ENCODE measurements at regions not wholly inside any gene's neighbourhood (a gene's known extent, or its start where the extent isn't known, plus 50 kb on each side); places are given as distances from the start of the nearest gene placed in this dataset.

GRCh38 chr12:66898700-66899469 lies 220.0 kb upstream of the GRIP1 start:
- Histone ChIP-seq H3K18ac (ENCODE audit: low read depth in 1 of 2, low read length in 2 of 2) (no peak overlapping the region), H3K23ac (ENCODE audit: low read length in 2 of 2) (no peak overlapping the region), H2BK120ac (ENCODE audit: low read depth, low read length) (no peak overlapping the region), H3K27me3 (ENCODE audit: control insufficient read depth in 1 of 2, insufficient read depth in 1 of 2, low read length in 2 of 2) (peaks cover 0 to 6% of the 10 kb centered on the region in 2 experiments), H3K4ac (ENCODE audit: low read depth in 1 of 2, low read length in 2 of 2) (no peak overlapping the region), H3K4me3 (ENCODE audit: insufficient read depth in 1 of 2, low read depth in 1 of 2, low read length in 2 of 2) (no peak overlapping the region), H3K4me1 (ENCODE audit: control insufficient read depth, insufficient read depth, low read depth, low read length) (no peaks in the 10 kb centered on the region), H4K91ac (ENCODE audit: low read length) (no peak overlapping the region), H3K4me2 (ENCODE audit: low read length, poor library complexity, severe bottlenecking) (no peak overlapping the region), H2BK5ac (ENCODE audit: low read depth, low read length, poor library complexity, severe bottlenecking) (no peak overlapping the region), H3K27ac (ENCODE audit: low read length, poor library complexity, severe bottlenecking) (no peak overlapping the region), H3K9ac (ENCODE audit: low read length) (no peak overlapping the region), H2BK12ac (ENCODE audit: low read length in 2 of 2) (no peak overlapping the region), H2AFZ (ENCODE audit: low read depth, low read length) (no peak overlapping the region), H2AK5ac (ENCODE audit: low read length, severe bottlenecking) (no peak overlapping the region), H3K9me3 (ENCODE audit: control insufficient read depth, low read length) (no peaks in the 10 kb centered on the region), H2BK15ac (ENCODE audit: low read depth, poor library complexity, severe bottlenecking) (no peak overlapping the region), H3K36me3 (ENCODE audit: control insufficient read depth in 1 of 2, insufficient read depth in 2 of 2, low read depth in 1 of 2, low read length in 2 of 2) (no peaks in the 10 kb centered on the region), H3K14ac (ENCODE audit: low read length in 2 of 2) (no peak overlapping the region), H3K79me1 (replicated peaks; ENCODE audit: low read length, poor library complexity, severe bottlenecking) (no peaks in the 10 kb centered on the region), H4K8ac (ENCODE audit: low read length) (no peak overlapping the region)
- DNase-seq, result no peak
- 87% methylated on average over 2 of the region's 3 CpGs for WGBS

- Histone ChIP-seq H2AFZ (ENCODE audit: low read depth, low read length) (no peak overlapping the region), H2AK5ac (ENCODE audit: low read length, severe bottlenecking) (no peak overlapping the region), H2BK12ac (ENCODE audit: low read length in 2 of 2) (no peak overlapping the region), H3K14ac (ENCODE audit: low read length in 2 of 2) (no peak overlapping the region), H3K79me1 (replicated peaks; ENCODE audit: low read length, poor library complexity, severe bottlenecking) (no peaks in the 10 kb centered on the region), H3K4ac (ENCODE audit: low read depth in 1 of 2, low read length in 2 of 2) (no peak overlapping the region), H3K9ac (ENCODE audit: low read length) (no peak overlapping the region), H3K27me3 (ENCODE audit: control insufficient read depth in 1 of 2, insufficient read depth in 1 of 2, low read length in 2 of 2) (peaks cover 0 to 6% of the 10 kb centered on the region in 2 experiments), H3K36me3 (ENCODE audit: control insufficient read depth in 1 of 2, insufficient read depth in 2 of 2, low read depth in 1 of 2, low read length in 2 of 2) (no peaks in the 10 kb centered on the region), H4K91ac (ENCODE audit: low read length) (no peak overlapping the region), H3K4me2 (ENCODE audit: low read length, poor library complexity, severe bottlenecking) (no peak overlapping the region), H3K23ac (ENCODE audit: low read length in 2 of 2) (no peak overlapping the region), H3K18ac (ENCODE audit: low read depth in 1 of 2, low read length in 2 of 2) (no peak overlapping the region), H3K4me1 (ENCODE audit: control insufficient read depth, insufficient read depth, low read depth, low read length) (no peaks in the 10 kb centered on the region), H4K8ac (ENCODE audit: low read length) (no peak overlapping the region), H2BK15ac (ENCODE audit: low read depth, poor library complexity, severe bottlenecking) (no peak overlapping the region), H2BK5ac (ENCODE audit: low read depth, low read length, poor library complexity, severe bottlenecking) (no peak overlapping the region), H3K27ac (ENCODE audit: low read length, poor library complexity, severe bottlenecking) (no peak overlapping the region), H3K9me3 (ENCODE audit: control insufficient read depth, low read length) (no peaks in the 10 kb centered on the region), H2BK120ac (ENCODE audit: low read depth, low read length) (no peak overlapping the region), H3K4me3 (ENCODE audit: insufficient read depth in 1 of 2, low read depth in 1 of 2, low read length in 2 of 2) (no peak overlapping the region)
- no peak for DNase-seq
Observed at GRCh38 chr12:66899588-66899987, 220.7 kb upstream of the GRIP1 start.

- H2BK12ac ChIP-seq (ENCODE audit: low read length in 2 of 2), result no peak overlapping the region
- H3K4me3 ChIP-seq (ENCODE audit: insufficient read depth in 1 of 2, low read depth in 1 of 2, low read length in 2 of 2), result no peak overlapping the region
- H3K27me3 ChIP-seq (ENCODE audit: control insufficient read depth in 1 of 2, insufficient read depth in 1 of 2, low read length in 2 of 2), result peaks cover 0 to 6% of the 10 kb centered on the region in 2 experiments
- H3K27ac ChIP-seq (ENCODE audit: low read length, poor library complexity, severe bottlenecking), result no peak overlapping the region
- no peaks in the 10 kb centered on the region for H3K79me1 ChIP-seq (replicated peaks; ENCODE audit: low read length, poor library complexity, severe bottlenecking)
- no peak overlapping the region for H2BK120ac ChIP-seq (ENCODE audit: low read depth, low read length)
- H4K8ac ChIP-seq (ENCODE audit: low read length), result no peak overlapping the region
- no peak overlapping the region for H3K14ac ChIP-seq (ENCODE audit: low read length in 2 of 2)
- no peaks in the 10 kb centered on the region for H3K36me3 ChIP-seq (ENCODE audit: control insufficient read depth in 1 of 2, insufficient read depth in 2 of 2, low read depth in 1 of 2, low read length in 2 of 2)
- 88% methylated on average over 1 of the region's 2 CpGs for WGBS
- no peak overlapping the region for H3K23ac ChIP-seq (ENCODE audit: low read length in 2 of 2)
- no peak for DNase-seq
- no peak overlapping the region for H3K4ac ChIP-seq (ENCODE audit: low read depth in 1 of 2, low read length in 2 of 2)
- H4K91ac ChIP-seq (ENCODE audit: low read length), result no peak overlapping the region
- no peak overlapping the region for H3K18ac ChIP-seq (ENCODE audit: low read depth in 1 of 2, low read length in 2 of 2)
- no peak overlapping the region for H3K4me2 ChIP-seq (ENCODE audit: low read length, poor library complexity, severe bottlenecking)
- no peaks in the 10 kb centered on the region for H3K9me3 ChIP-seq (ENCODE audit: control insufficient read depth, low read length)
- no peaks in the 10 kb centered on the region for H3K4me1 ChIP-seq (ENCODE audit: control insufficient read depth, insufficient read depth, low read depth, low read length)
- H2AK5ac ChIP-seq (ENCODE audit: low read length, severe bottlenecking), result no peak overlapping the region
- H3K9ac ChIP-seq (ENCODE audit: low read length), result no peak overlapping the region
- no peak overlapping the region for H2BK5ac ChIP-seq (ENCODE audit: low read depth, low read length, poor library complexity, severe bottlenecking)
- no peak overlapping the region for H2AFZ ChIP-seq (ENCODE audit: low read depth, low read length)
- no peak overlapping the region for H2BK15ac ChIP-seq (ENCODE audit: low read depth, poor library complexity, severe bottlenecking)
Observed at GRCh38 chr12:66900616-66901015, 221.7 kb upstream of the GRIP1 start.

GRCh38 chr12:66901138-66901932 lies 222.5 kb upstream of the GRIP1 start:
- no peak for DNase-seq

More at GRCh38 chr12:66901138-66901932, 222.5 kb upstream of the GRIP1 start:
- no peaks in the 10 kb centered on the region for H3K79me1 ChIP-seq (replicated peaks; ENCODE audit: low read length, poor library complexity, severe bottlenecking)
- H3K9ac ChIP-seq (ENCODE audit: low read length), result no peak overlapping the region
- no peak overlapping the region for H3K18ac ChIP-seq (ENCODE audit: low read depth in 1 of 2, low read length in 2 of 2)
- no peak overlapping the region for H2BK5ac ChIP-seq (ENCODE audit: low read depth, low read length, poor library complexity, severe bottlenecking)
- no peak overlapping the region for H2BK15ac ChIP-seq (ENCODE audit: low read depth, poor library complexity, severe bottlenecking)
- no peaks in the 10 kb centered on the region for H3K9me3 ChIP-seq (ENCODE audit: control insufficient read depth, low read length)
- no peak overlapping the region for H3K14ac ChIP-seq (ENCODE audit: low read length in 2 of 2)
- no peak overlapping the region for H4K91ac ChIP-seq (ENCODE audit: low read length)
- H2BK12ac ChIP-seq (ENCODE audit: low read length in 2 of 2), result no peak overlapping the region
- H2AK5ac ChIP-seq (ENCODE audit: low read length, severe bottlenecking), result no peak overlapping the region
- no peaks in the 10 kb centered on the region for H3K36me3 ChIP-seq (ENCODE audit: control insufficient read depth in 1 of 2, insufficient read depth in 2 of 2, low read depth in 1 of 2, low read length in 2 of 2)
- no peak overlapping the region for H3K27ac ChIP-seq (ENCODE audit: low read length, poor library complexity, severe bottlenecking)
- H3K27me3 ChIP-seq (ENCODE audit: control insufficient read depth in 1 of 2, insufficient read depth in 1 of 2, low read length in 2 of 2), result peaks cover 0 to 1% of the 10 kb centered on the region in 2 experiments
- no peak overlapping the region for H3K4me3 ChIP-seq (ENCODE audit: insufficient read depth in 1 of 2, low read depth in 1 of 2, low read length in 2 of 2)
- no peak overlapping the region for H3K4ac ChIP-seq (ENCODE audit: low read depth in 1 of 2, low read length in 2 of 2)
- no peaks in the 10 kb centered on the region for H3K4me1 ChIP-seq (ENCODE audit: control insufficient read depth, insufficient read depth, low read depth, low read length)
- no peak overlapping the region for H2BK120ac ChIP-seq (ENCODE audit: low read depth, low read length)
- no peak overlapping the region for H3K23ac ChIP-seq (ENCODE audit: low read length in 2 of 2)
- H4K8ac ChIP-seq (ENCODE audit: low read length), result no peak overlapping the region
- 85% methylated on average over 3 of the region's 4 CpGs for WGBS
- no peak overlapping the region for H2AFZ ChIP-seq (ENCODE audit: low read depth, low read length)
- no peak overlapping the region for H3K4me2 ChIP-seq (ENCODE audit: low read length, poor library complexity, severe bottlenecking)
